ENCODE measurements at regions not wholly inside any gene's neighbourhood (a gene's known extent, or its start where the extent isn't known, plus 50 kb on each side); places are given as distances from the start of the nearest gene placed in this dataset.

GRCh38 chr17:56680676-56681075, 87.2 kb downstream of the NOG start:
- TF ChIP-seq YY1 (IDR thresholded peaks at IDR 0.05; ENCODE audit: insufficient read depth, insufficient read length) (no peak), SUZ12 (IDR thresholded peaks at IDR 0.05; ENCODE audit: extremely low read depth, insufficient read depth, insufficient read length) (no peak), ZNF274 (IDR thresholded peaks at IDR 0.05; ENCODE audit: low read depth, low read length) (no peak)

Data from NT2/D1 (cell line).